OCI-LY3 (cell line): ENCODE measurements at regions not wholly inside any gene's neighbourhood (a gene's known extent, or its start where the extent isn't known, plus 50 kb on each side); places are given as distances from the start of the nearest gene placed in this dataset.

Experiments
- EZH2phosphoT487 ChIP-seq: fragments of 200-600 bp; shearing (Covaris generic); IDR thresholded peaks from 2 replicates; pipeline ENCODE4 v1.6.1; 2018; ENCODE audit warnings: antibody characterized with exemption, mixed run types, low read depth
- TF ChIP-seq, protein P1 (sequence below): fragments of 200-600, 300-600 bp; sonication (generic); IDR thresholded peaks from 2 replicates; pipeline ENCODE4 v1.5.1; 2014; ENCODE audit warnings: antibody characterized with exemption, low read length, low read depth

DNA sequence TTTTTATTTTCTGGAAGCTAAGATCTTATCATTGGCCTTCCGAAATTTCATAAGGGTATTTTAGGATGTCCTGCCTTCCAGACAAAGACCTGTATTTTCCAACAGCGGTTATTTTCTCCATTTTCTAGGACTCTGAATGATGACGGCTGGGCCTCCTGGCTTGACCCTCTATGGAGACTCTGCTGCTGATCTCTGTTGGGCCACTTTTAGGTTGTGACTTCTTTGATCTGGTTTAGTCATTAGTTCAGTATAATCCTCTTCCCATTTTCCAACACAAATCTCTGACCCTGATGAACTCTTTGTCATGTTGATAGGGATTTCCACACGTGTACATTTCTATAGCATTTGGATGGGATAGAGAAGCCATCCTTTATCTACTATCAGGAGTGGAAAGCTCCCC is 93.7 kb downstream of the HS1BP3 start:
- TF ChIP-seq, protein P1, sequence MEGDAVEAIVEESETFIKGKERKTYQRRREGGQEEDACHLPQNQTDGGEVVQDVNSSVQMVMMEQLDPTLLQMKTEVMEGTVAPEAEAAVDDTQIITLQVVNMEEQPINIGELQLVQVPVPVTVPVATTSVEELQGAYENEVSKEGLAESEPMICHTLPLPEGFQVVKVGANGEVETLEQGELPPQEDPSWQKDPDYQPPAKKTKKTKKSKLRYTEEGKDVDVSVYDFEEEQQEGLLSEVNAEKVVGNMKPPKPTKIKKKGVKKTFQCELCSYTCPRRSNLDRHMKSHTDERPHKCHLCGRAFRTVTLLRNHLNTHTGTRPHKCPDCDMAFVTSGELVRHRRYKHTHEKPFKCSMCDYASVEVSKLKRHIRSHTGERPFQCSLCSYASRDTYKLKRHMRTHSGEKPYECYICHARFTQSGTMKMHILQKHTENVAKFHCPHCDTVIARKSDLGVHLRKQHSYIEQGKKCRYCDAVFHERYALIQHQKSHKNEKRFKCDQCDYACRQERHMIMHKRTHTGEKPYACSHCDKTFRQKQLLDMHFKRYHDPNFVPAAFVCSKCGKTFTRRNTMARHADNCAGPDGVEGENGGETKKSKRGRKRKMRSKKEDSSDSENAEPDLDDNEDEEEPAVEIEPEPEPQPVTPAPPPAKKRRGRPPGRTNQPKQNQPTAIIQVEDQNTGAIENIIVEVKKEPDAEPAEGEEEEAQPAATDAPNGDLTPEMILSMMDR, result no peak
- TF ChIP-seq EZH2phosphoT487, result no peak
